ENCODE measurements at regions not wholly inside any gene's neighbourhood (a gene's known extent, or its start where the extent isn't known, plus 50 kb on each side); places are given as distances from the start of the nearest gene placed in this dataset.

GRCh38 chr4:136526517-136526916 is 1005.8 kb downstream of the PCDH18 start:
- no peaks in the 10 kb centered on the region for H4K20me1 ChIP-seq (ENCODE audit: control insufficient read depth, insufficient read depth, low read depth, low read length)
- H3K4me1 ChIP-seq (ENCODE audit: control insufficient read depth, low read length) = no peaks in the 10 kb centered on the region
- no peaks in the 10 kb centered on the region for H3K36me3 ChIP-seq (ENCODE audit: control insufficient read depth, low read length)

DNA sequence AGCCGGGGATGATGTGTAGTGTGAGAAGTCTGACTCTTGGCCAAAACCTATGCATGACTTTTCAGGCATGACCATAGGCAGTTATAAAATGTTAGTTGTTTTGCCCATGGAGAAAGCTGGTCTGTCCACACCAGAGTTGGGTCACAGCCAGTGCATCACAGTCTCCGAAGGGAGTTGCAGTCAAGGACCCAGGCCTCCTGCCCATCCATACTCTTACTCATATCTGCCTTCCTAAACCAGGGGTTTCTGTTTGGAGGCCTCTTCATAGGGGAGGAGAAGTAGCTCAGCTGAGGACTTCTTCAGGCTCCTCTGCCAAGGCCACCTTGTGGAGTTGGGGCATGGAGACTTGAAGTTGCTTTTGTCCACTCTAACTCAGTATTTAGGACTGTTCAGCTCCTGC is 1008.3 kb downstream of the PCDH18 start:
- no peaks in the 10 kb centered on the region for H3F3A ChIP-seq (ENCODE audit: control insufficient read depth, insufficient read depth)
- H3K36me3 ChIP-seq (ENCODE audit: control insufficient read depth, low read length) = no peaks in the 10 kb centered on the region
- H3K27ac ChIP-seq (ENCODE audit: low read depth, low read length) = no peak overlapping the region
- no peak overlapping the region for H3K4me2 ChIP-seq (ENCODE audit: low read length)
- no peaks in the 10 kb centered on the region for H3K9me2 ChIP-seq (replicated peaks; ENCODE audit: control insufficient read depth, low read length)
- H3K79me2 ChIP-seq (ENCODE audit: control insufficient read depth, low read length) = no peaks in the 10 kb centered on the region
- no peak overlapping the region for H3K4me3 ChIP-seq (ENCODE audit: low read length)
- TF ChIP-seq EZH2phosphoT487 (IDR thresholded peaks at IDR 0.05; ENCODE audit: borderline replicate concordance, low read length) = no peak
- TF ChIP-seq CTCF (IDR thresholded peaks at IDR 0.05; ENCODE audit: low read depth, low read length, poor library complexity, severe bottlenecking) = no peak
- no peaks in the 10 kb centered on the region for H3K27me3 ChIP-seq (ENCODE audit: control insufficient read depth, low read length)
- H3K9me3 ChIP-seq (ENCODE audit: control insufficient read depth, insufficient read depth, low read length) = no peaks in the 10 kb centered on the region
- no peaks in the 10 kb centered on the region for H3K4me1 ChIP-seq (ENCODE audit: control insufficient read depth, low read length)
- no peaks in the 10 kb centered on the region for H4K20me1 ChIP-seq (ENCODE audit: control insufficient read depth, insufficient read depth, low read depth, low read length)

More at GRCh38 chr4:136526517-136526916, 1005.8 kb downstream of the PCDH18 start:
- H3K9me2 ChIP-seq (replicated peaks; ENCODE audit: control insufficient read depth, low read length) = no peaks in the 10 kb centered on the region
- H3K4me2 ChIP-seq (ENCODE audit: low read length) = no peak overlapping the region
- TF ChIP-seq CTCF (IDR thresholded peaks at IDR 0.05; ENCODE audit: low read depth, low read length, poor library complexity, severe bottlenecking) (no peak), EZH2phosphoT487 (IDR thresholded peaks at IDR 0.05; ENCODE audit: borderline replicate concordance, low read length) (no peak)
- H3K79me2 ChIP-seq (ENCODE audit: control insufficient read depth, low read length) = no peaks in the 10 kb centered on the region
- no peaks in the 10 kb centered on the region for H3K27me3 ChIP-seq (ENCODE audit: control insufficient read depth, low read length)
- H3K4me3 ChIP-seq (ENCODE audit: low read length) = no peak overlapping the region
- H3K9me3 ChIP-seq (ENCODE audit: control insufficient read depth, insufficient read depth, low read length) = no peaks in the 10 kb centered on the region
- no peak overlapping the region for H3K27ac ChIP-seq (ENCODE audit: low read depth, low read length)
- H3F3A ChIP-seq (ENCODE audit: control insufficient read depth, insufficient read depth) = no peaks in the 10 kb centered on the region

DNA sequence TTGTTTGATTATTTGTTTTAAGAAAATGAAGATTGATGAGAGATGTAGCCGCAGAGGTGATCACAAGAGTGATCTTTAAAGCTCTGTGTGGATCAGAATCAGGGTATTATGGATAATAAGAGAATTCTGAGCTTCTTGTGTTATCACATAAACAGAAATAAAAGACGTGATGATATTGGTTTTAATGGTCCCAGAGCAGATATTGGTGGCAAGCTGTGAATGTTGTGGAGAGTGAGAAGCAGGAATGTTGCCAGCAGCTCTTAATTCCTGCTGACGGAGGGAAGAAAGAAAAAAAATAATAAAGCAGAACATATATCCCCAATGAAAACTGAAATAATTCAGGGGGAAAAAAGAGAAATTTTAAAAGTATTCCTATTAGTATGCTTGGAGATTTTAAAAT is 1015.9 kb downstream of the PCDH18 start:
- no peaks in the 10 kb centered on the region for H3K79me2 ChIP-seq (ENCODE audit: control insufficient read depth, low read length)
- no peaks in the 10 kb centered on the region for H3K36me3 ChIP-seq (ENCODE audit: control insufficient read depth, low read length)
- H3K27ac ChIP-seq (ENCODE audit: low read depth, low read length) = no peak overlapping the region
- no peaks in the 10 kb centered on the region for H3F3A ChIP-seq (ENCODE audit: control insufficient read depth, insufficient read depth)
- H3K9me2 ChIP-seq (replicated peaks; ENCODE audit: control insufficient read depth, low read length) = no peaks in the 10 kb centered on the region
- H3K27me3 ChIP-seq (ENCODE audit: control insufficient read depth, low read length) = no peaks in the 10 kb centered on the region
- H3K4me1 ChIP-seq (ENCODE audit: control insufficient read depth, low read length) = no peaks in the 10 kb centered on the region
- H4K20me1 ChIP-seq (ENCODE audit: control insufficient read depth, insufficient read depth, low read depth, low read length) = no peaks in the 10 kb centered on the region
- no peak overlapping the region for H3K4me2 ChIP-seq (ENCODE audit: low read length)
- TF ChIP-seq EZH2phosphoT487 (IDR thresholded peaks at IDR 0.05; ENCODE audit: borderline replicate concordance, low read length) (no peak), CTCF (IDR thresholded peaks at IDR 0.05; ENCODE audit: low read depth, low read length, poor library complexity, severe bottlenecking) (no peak)
- no peak overlapping the region for H3K4me3 ChIP-seq (ENCODE audit: low read length)
- no peaks in the 10 kb centered on the region for H3K9me3 ChIP-seq (ENCODE audit: control insufficient read depth, insufficient read depth, low read length)

GRCh38 chr4:136505020-136505419 is 1027.3 kb downstream of the PCDH18 start:
- H3F3A ChIP-seq (ENCODE audit: control insufficient read depth, insufficient read depth) = no peaks in the 10 kb centered on the region
- no peaks in the 10 kb centered on the region for H3K79me2 ChIP-seq (ENCODE audit: control insufficient read depth, low read length)
- TF ChIP-seq EZH2phosphoT487 (IDR thresholded peaks at IDR 0.05; ENCODE audit: borderline replicate concordance, low read length) = no peak
- TF ChIP-seq CTCF (IDR thresholded peaks at IDR 0.05; ENCODE audit: low read depth, low read length, poor library complexity, severe bottlenecking) = no peak
- no peaks in the 10 kb centered on the region for H3K36me3 ChIP-seq (ENCODE audit: control insufficient read depth, low read length)
- no peaks in the 10 kb centered on the region for H3K27me3 ChIP-seq (ENCODE audit: control insufficient read depth, low read length)
- no peak overlapping the region for H3K27ac ChIP-seq (ENCODE audit: low read depth, low read length)
- H3K4me2 ChIP-seq (ENCODE audit: low read length) = no peak overlapping the region
- H3K4me3 ChIP-seq (ENCODE audit: low read length) = no peak overlapping the region
- no peaks in the 10 kb centered on the region for H4K20me1 ChIP-seq (ENCODE audit: control insufficient read depth, insufficient read depth, low read depth, low read length)
- H3K9me2 ChIP-seq (replicated peaks; ENCODE audit: control insufficient read depth, low read length) = no peaks in the 10 kb centered on the region
- H3K9me3 ChIP-seq (ENCODE audit: control insufficient read depth, insufficient read depth, low read length) = no peaks in the 10 kb centered on the region
- no peaks in the 10 kb centered on the region for H3K4me1 ChIP-seq (ENCODE audit: control insufficient read depth, low read length)
